Gastroesophageal sphincter (tissue), 2 donors: ENCODE measurements at regions not wholly inside any gene's neighbourhood (a gene's known extent, or its start where the extent isn't known, plus 50 kb on each side); places are given as distances from the start of the nearest gene placed in this dataset.

Experiments used
- POLR2A ChIP-seq, 2 donors: fragments of 450-650 bp; IDR thresholded peaks; one replicate each; pipeline ENCODE4 v1.6.1; 2017; ENCODE audit warnings: antibody characterized with exemption in 2 of 2, mild to moderate bottlenecking in 2 of 2, moderate library complexity in 1 of 2
- POLR2AphosphoS5 ChIP-seq: sonication (generic); formaldehyde crosslinking; IDR thresholded peaks from one replicate; pipeline ENCODE4 v1.6.1; 2017; ENCODE audit warnings: antibody characterized with exemption

GRCh38 chr9:127557466-127557869 lies 54.6 kb upstream of the STXBP1 start:
- TF ChIP-seq POLR2A (IDR thresholded peaks at IDR 0.05), result no peak
- no peak for TF ChIP-seq POLR2AphosphoS5
